ENCODE measurements at regions not wholly inside any gene's neighbourhood (a gene's known extent, or its start where the extent isn't known, plus 50 kb on each side); places are given as distances from the start of the nearest gene placed in this dataset.

DNA sequence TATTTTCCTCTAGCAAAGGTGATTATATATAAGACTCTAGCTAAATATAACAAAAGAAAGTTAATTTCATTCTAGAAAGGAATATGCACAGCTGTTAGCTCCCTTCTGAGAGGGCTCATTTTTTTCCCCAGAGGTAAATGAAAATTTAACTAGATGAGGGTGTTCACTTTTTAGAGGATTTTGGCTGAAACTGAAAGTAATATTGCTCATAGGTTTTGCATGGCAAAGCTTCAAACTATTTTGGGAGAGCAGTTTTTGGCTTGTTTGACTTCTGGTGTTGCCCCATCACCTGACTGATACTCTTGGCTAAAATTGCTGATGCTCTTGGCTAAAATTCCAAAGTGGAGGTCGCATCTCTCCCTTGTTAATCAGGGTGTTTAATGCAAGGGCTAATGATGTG lies 311.9 kb downstream of the EDEM1 start:
- no peaks in the 10 kb centered on the region for H3K36me3 ChIP-seq (ENCODE audit: control insufficient read depth, insufficient read depth, low read length)
- H3K27ac ChIP-seq (ENCODE audit: low read length) = no peak overlapping the region
- H3K4me3 Mint-ChIP-seq = no peak overlapping the region
- no peaks in the 10 kb centered on the region for H3K4me1 Mint-ChIP-seq
- 56% methylated on average over 1 of the region's 1 CpG for WGBS (ENCODE audit: insufficient coverage)
- intact Hi-C loops (cut with micrococcal nuclease) = no loop called here
- DNase-seq = no peak
- no peaks in the 10 kb centered on the region for H3K4me1 ChIP-seq (ENCODE audit: control insufficient read depth, insufficient read depth, low read length)
- ATAC-seq = no peak
- TF ChIP-seq, protein P1, sequence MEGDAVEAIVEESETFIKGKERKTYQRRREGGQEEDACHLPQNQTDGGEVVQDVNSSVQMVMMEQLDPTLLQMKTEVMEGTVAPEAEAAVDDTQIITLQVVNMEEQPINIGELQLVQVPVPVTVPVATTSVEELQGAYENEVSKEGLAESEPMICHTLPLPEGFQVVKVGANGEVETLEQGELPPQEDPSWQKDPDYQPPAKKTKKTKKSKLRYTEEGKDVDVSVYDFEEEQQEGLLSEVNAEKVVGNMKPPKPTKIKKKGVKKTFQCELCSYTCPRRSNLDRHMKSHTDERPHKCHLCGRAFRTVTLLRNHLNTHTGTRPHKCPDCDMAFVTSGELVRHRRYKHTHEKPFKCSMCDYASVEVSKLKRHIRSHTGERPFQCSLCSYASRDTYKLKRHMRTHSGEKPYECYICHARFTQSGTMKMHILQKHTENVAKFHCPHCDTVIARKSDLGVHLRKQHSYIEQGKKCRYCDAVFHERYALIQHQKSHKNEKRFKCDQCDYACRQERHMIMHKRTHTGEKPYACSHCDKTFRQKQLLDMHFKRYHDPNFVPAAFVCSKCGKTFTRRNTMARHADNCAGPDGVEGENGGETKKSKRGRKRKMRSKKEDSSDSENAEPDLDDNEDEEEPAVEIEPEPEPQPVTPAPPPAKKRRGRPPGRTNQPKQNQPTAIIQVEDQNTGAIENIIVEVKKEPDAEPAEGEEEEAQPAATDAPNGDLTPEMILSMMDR (IDR thresholded peaks at IDR 0.05) = no peak
- H3K36me3 Mint-ChIP-seq = no peaks in the 10 kb centered on the region
- no peak overlapping the region for H3K27ac Mint-ChIP-seq
- no peaks in the 10 kb centered on the region for H3K27me3 ChIP-seq (ENCODE audit: control insufficient read depth, insufficient read depth, low read length)
- H3K4me3 ChIP-seq (ENCODE audit: low read length) = no peak overlapping the region
- H3K9me3 Mint-ChIP-seq = peaks cover 0 to 4% of the 10 kb centered on the region in 2 donors
- H3K9me3 ChIP-seq (ENCODE audit: control insufficient read depth, insufficient read depth, low read length) = no peaks in the 10 kb centered on the region
- no peaks in the 10 kb centered on the region for H3K27me3 Mint-ChIP-seq (ENCODE audit: low read depth in 2 of 2)

DNA sequence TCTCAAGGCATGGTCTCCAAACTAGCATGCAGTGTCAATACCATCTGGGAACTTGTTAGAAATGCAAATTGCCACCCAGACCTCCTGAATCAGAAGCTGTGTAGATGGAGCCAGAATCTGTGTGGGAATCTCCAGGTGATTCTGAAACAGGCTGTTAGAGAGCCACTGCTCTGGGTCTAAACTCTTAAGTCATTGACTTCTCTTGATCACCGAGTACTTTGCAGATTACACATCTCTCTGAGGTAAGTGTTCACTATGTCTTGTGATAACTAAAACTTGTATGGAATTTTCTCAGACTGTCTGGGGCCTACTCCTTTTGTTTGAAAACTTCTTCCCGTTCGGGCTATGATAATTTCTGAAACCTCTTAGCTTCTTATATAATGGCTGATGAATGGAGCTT lies 315.6 kb downstream of the EDEM1 start:
- WGBS (ENCODE audit: insufficient coverage) = 100% methylated on average over 1 of the region's 3 CpGs
- H3K4me3 ChIP-seq (ENCODE audit: low read length) = no peak overlapping the region
- H3K27ac Mint-ChIP-seq = no peak overlapping the region

GRCh38 chr3:5504135-5504534 lies 316.6 kb downstream of the EDEM1 start:
- H3K36me3 Mint-ChIP-seq = no peaks in the 10 kb centered on the region
- H3K27ac Mint-ChIP-seq = no peak overlapping the region
- no peak overlapping the region for H3K4me3 Mint-ChIP-seq
- 84% methylated on average over 5 of the region's 5 CpGs for WGBS (ENCODE audit: insufficient coverage)
- no peak overlapping the region for H3K4me3 ChIP-seq (ENCODE audit: low read length)
- ATAC-seq (no peak), DNase-seq (no peak)
- intact Hi-C loops (cut with micrococcal nuclease) = no loop called here
- no peaks in the 10 kb centered on the region for H3K27me3 Mint-ChIP-seq (ENCODE audit: low read depth in 2 of 2)
- no peaks in the 10 kb centered on the region for H3K27me3 ChIP-seq (ENCODE audit: control insufficient read depth, insufficient read depth, low read length)
- H3K4me1 Mint-ChIP-seq = no peaks in the 10 kb centered on the region
- TF ChIP-seq, protein P1 (IDR thresholded peaks at IDR 0.05) = no peak
- H3K9me3 Mint-ChIP-seq = peaks cover 6 to 8% of the 10 kb centered on the region in 2 donors
- no peak overlapping the region for H3K27ac ChIP-seq (ENCODE audit: low read length)
- no peaks in the 10 kb centered on the region for H3K36me3 ChIP-seq (ENCODE audit: control insufficient read depth, insufficient read depth, low read length)
- H3K9me3 ChIP-seq (ENCODE audit: control insufficient read depth, insufficient read depth, low read length) = peaks cover 6% of the 10 kb centered on the region
- no peaks in the 10 kb centered on the region for H3K4me1 ChIP-seq (ENCODE audit: control insufficient read depth, insufficient read depth, low read length)

More for the DNA sequence above, 315.6 kb downstream of the EDEM1 start:
- Mint-ChIP-seq H3K4me3 (no peak overlapping the region), H3K9me3 (peaks cover 6 to 8% of the 10 kb centered on the region in 2 donors), H3K4me1 (no peaks in the 10 kb centered on the region), H3K27me3 (ENCODE audit: low read depth in 2 of 2) (no peaks in the 10 kb centered on the region), H3K36me3 (no peaks in the 10 kb centered on the region)
- H3K27me3 ChIP-seq (ENCODE audit: control insufficient read depth, insufficient read depth, low read length) = no peaks in the 10 kb centered on the region
- no peaks in the 10 kb centered on the region for H3K4me1 ChIP-seq (ENCODE audit: control insufficient read depth, insufficient read depth, low read length)
- ATAC-seq = no peak
- peaks cover 4% of the 10 kb centered on the region for H3K9me3 ChIP-seq (ENCODE audit: control insufficient read depth, insufficient read depth, low read length)
- no peak for DNase-seq
- no peak overlapping the region for H3K27ac ChIP-seq (ENCODE audit: low read length)
- TF ChIP-seq, protein P1 (IDR thresholded peaks at IDR 0.05) = no peak
- intact Hi-C loops (cut with micrococcal nuclease) = no loop called here
- no peaks in the 10 kb centered on the region for H3K36me3 ChIP-seq (ENCODE audit: control insufficient read depth, insufficient read depth, low read length)

DNA sequence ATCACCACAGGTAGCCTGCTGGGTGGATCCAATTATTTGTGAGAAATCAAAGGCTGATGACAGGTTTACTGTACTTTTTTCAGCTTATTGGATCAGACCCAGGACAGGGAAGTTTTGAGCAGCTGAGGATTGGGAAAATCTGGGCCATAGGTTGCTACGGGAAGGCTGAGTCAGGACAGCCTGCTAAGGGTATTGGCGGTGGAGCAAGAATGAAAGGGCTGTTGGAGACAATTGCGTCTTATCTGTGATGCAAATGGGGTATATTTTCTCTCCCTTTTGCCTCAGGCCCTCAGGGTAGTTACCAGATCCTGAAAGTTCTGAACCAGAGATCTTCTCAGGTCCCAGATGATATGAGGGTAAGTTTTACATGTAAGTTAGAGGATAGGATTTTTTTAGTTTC lies 317.7 kb downstream of the EDEM1 start:
- no peak for DNase-seq
- Mint-ChIP-seq H3K27ac (no peak overlapping the region), H3K4me1 (no peaks in the 10 kb centered on the region), H3K36me3 (no peaks in the 10 kb centered on the region), H3K4me3 (no peak overlapping the region), H3K9me3 (peaks cover 6 to 14% of the 10 kb centered on the region in 2 donors), H3K27me3 (ENCODE audit: low read depth in 2 of 2) (no peaks in the 10 kb centered on the region)
- 96% methylated on average over 3 of the region's 3 CpGs for WGBS (ENCODE audit: insufficient coverage)
- no peak for ATAC-seq
- no peak overlapping the region for H3K27ac ChIP-seq (ENCODE audit: low read length)
- H3K4me3 ChIP-seq (ENCODE audit: low read length) = no peak overlapping the region
- H3K27me3 ChIP-seq (ENCODE audit: control insufficient read depth, insufficient read depth, low read length) = no peaks in the 10 kb centered on the region
- intact Hi-C loops (cut with micrococcal nuclease) = no loop called here
- no peaks in the 10 kb centered on the region for H3K4me1 ChIP-seq (ENCODE audit: control insufficient read depth, insufficient read depth, low read length)
- no peaks in the 10 kb centered on the region for H3K36me3 ChIP-seq (ENCODE audit: control insufficient read depth, insufficient read depth, low read length)
- TF ChIP-seq, protein P1 (IDR thresholded peaks at IDR 0.05) = no peak
- H3K9me3 ChIP-seq (ENCODE audit: control insufficient read depth, insufficient read depth, low read length) = peaks cover 6% of the 10 kb centered on the region

All from natural killer cell (primary cell).